HEK293T (cell line): ENCODE measurements at regions not wholly inside any gene's neighbourhood (a gene's known extent, or its start where the extent isn't known, plus 50 kb on each side); places are given as distances from the start of the nearest gene placed in this dataset.

Source experiments
- BHLHE40 ChIP-seq: fragments of 450-650 bp; IDR thresholded peaks from 2 replicates; pipeline ENCODE4 v1.6.1; 2016; ENCODE audit warnings: mild to moderate bottlenecking, moderate library complexity, borderline replicate concordance
- NFRKB ChIP-seq: fragments of 450-650 bp; IDR thresholded peaks from 2 replicates; pipeline ENCODE4 v1.6.1; 2016; ENCODE audit warnings: mild to moderate bottlenecking, moderate library complexity
- TARDBP ChIP-seq: fragments of 450-650 bp; IDR thresholded peaks from 2 replicates; pipeline ENCODE4 v1.6.1; 2016

DNA sequence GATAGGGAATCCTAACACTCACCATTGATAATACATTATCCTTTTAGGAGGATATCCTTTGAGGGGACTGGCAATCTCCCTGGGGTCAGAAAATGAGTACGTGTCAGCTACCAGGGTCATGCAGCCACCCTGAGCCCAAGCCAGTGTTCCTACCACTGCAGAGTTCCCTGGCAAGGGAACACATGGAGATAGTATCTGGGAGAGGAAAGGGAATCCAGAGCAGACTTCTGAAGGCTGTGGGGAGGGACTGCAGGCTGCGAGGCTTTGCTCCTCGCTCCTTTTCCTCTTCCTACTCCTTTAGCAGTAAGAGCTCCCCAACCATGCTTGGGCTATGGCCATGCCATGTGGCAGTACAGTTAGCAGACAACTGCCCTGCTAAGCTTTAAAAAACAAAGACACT is 62.9 kb upstream of the TJP1 start:
- TF ChIP-seq BHLHE40 (no peak), TARDBP (no peak), NFRKB (no peak)
